HCT116 (cell line): ENCODE measurements at regions not wholly inside any gene's neighbourhood (a gene's known extent, or its start where the extent isn't known, plus 50 kb on each side); places are given as distances from the start of the nearest gene placed in this dataset.

ENCODE experiments used
- ATAC-seq: fragments of 200-7000 bp; cut with Tn5 transposase; 2 replicates; pipeline ENCODE4 v1.9.1; 2020; ENCODE audit warnings: mild to moderate bottlenecking, moderate library complexity
- BruUV-seq: library from RNA; stranded (reverse); fragments of 400-500 nt; replicated peaks from 2 replicates; lab custom pipeline; 2021; lab: Mats Ljungman, UMichigan
- CTCF ChIA-PET: fragments of 300-600 bp; sonication (Branson Sonifier 250); formaldehyde crosslinking; loops from one replicate; lab custom pipeline; 2021; ENCODE audit warnings: antibody characterized with exemption; lab: Charles Lee
- POLR2A ChIA-PET: fragments of 300-600, 350-600 bp; sonication (Branson Sonifier 250); formaldehyde crosslinking; loops from one replicate; lab custom pipeline; 2021; ENCODE audit warnings: antibody characterized with exemption; lab: Charles Lee
- RAD21 ChIA-PET, 2 experiments: fragments of 300-600 bp; sonication (Branson Sonifier 250); formaldehyde crosslinking; loops; one replicate each; lab custom pipeline; 2023; ENCODE audit warnings: low total read pairs in 2 of 2; ENCODE audit not compliant: uncharacterized antibody in 2 of 2, unreplicated experiment in 2 of 2, low non-redundant PET in 1 of 2; lab: Charles Lee
- DNase-seq: peaks from one replicate; pipeline ENCODE4 v3.0.0-alpha.2; 2010; ENCODE audit warnings: low read depth, low spot score
- H2AFZ ChIP-seq: fragments of 200-600 bp; shearing (Covaris generic), sonication (generic); 2 replicates; pipeline ENCODE4 v1.6.1; 2017; ENCODE audit warnings: low read depth, mixed run types, mixed read lengths, antibody characterized with exemption, low read length; ENCODE audit not compliant: poor library complexity, severe bottlenecking
- H3K27ac ChIP-seq: 2 replicates; pipeline ENCODE4 v1.5.1; 2012; ENCODE audit warnings: low read depth, low read length
- H3K27me3 ChIP-seq: fragments of 200-600 bp; sonication (generic); 2 replicates; pipeline ENCODE4 v1.6.1; 2016; ENCODE audit warnings: mixed run types, low read length, mixed read lengths; ENCODE audit not compliant: insufficient read depth
- H3K36me3 ChIP-seq, 2 experiments: fragments of 200-500 bp in 1 of 2; fragments of 200-600 bp in 1 of 2; sonication (Bioruptor generic) in 1 of 2; sonication (generic) in 1 of 2; 2 replicates each; pipeline versions ENCODE4 v1.5.1 to v1.6.1; 2014 to 2016; ENCODE audit warnings: low read length in 2 of 2, inconsistent platforms in 1 of 2, mixed read lengths in 1 of 2, mixed run types in 1 of 2; ENCODE audit not compliant: insufficient read depth in 2 of 2, control insufficient read depth in 1 of 2
- H3K4me1 ChIP-seq, 2 experiments: fragments of 200-600 bp in 1 of 2; sonication (generic) in 1 of 2; 2 replicates each; pipeline versions ENCODE4 v1.5.1 to v1.6.1; 2012 to 2017; ENCODE audit warnings: low read length in 2 of 2, inconsistent platforms in 1 of 2, mild to moderate bottlenecking in 1 of 2, mixed read lengths in 1 of 2, mixed run types in 1 of 2, moderate library complexity in 1 of 2; ENCODE audit not compliant: insufficient read depth in 2 of 2, control insufficient read depth in 1 of 2
- H3K4me2 ChIP-seq: fragments of 200-600 bp; sonication (generic); 2 replicates; pipeline ENCODE4 v1.6.1; 2017; ENCODE audit warnings: mixed run types, low read length, mixed read lengths
- H3K4me3 ChIP-seq, 2 experiments: fragments of 200-600 bp in 1 of 2; sonication (generic) in 1 of 2; replicated peaks in 1 of 2; 2 replicates each; pipeline ENCODE4 v1.5.1; 2011 to 2016; ENCODE audit warnings: low read length in 2 of 2, control low read depth in 1 of 2, low read depth in 1 of 2, mild to moderate bottlenecking in 1 of 2, mixed read lengths in 1 of 2, mixed run types in 1 of 2
- H3K79me2 ChIP-seq: fragments of 200-600 bp; sonication (generic); 2 replicates; pipeline ENCODE4 v1.6.1; 2017; ENCODE audit warnings: mild to moderate bottlenecking, mixed run types, low read length, moderate library complexity, mixed read lengths; ENCODE audit not compliant: insufficient read depth
- H3K9ac ChIP-seq: fragments of 200-600 bp; sonication (generic); 2 replicates; pipeline ENCODE4 v1.6.1; 2016; ENCODE audit warnings: low read length, mixed read lengths
- H3K9me2 ChIP-seq: fragments of 200-600 bp; sonication (generic), shearing (Covaris generic); 2 replicates; pipeline ENCODE4 v1.6.1; 2017; ENCODE audit warnings: mixed run types, mild to moderate bottlenecking, moderate library complexity; ENCODE audit not compliant: insufficient read depth
- H3K9me3 ChIP-seq, 2 experiments: fragments of 200-500 bp in 1 of 2; fragments of 200-600 bp in 1 of 2; sonication (Bioruptor generic) in 1 of 2; sonication (generic) in 1 of 2; 2 replicates each; pipeline ENCODE4 v1.6.1; 2014 to 2017; ENCODE audit warnings: low read length in 2 of 2, mixed read lengths in 2 of 2, inconsistent platforms in 1 of 2, low read depth in 1 of 2, mild to moderate bottlenecking in 1 of 2, mixed run types in 1 of 2, moderate library complexity in 1 of 2; ENCODE audit not compliant: control insufficient read depth in 1 of 2, insufficient read depth in 1 of 2
- H4K20me1 ChIP-seq: fragments of 200-600 bp; sonication (generic), shearing (Covaris generic); 2 replicates; pipeline ENCODE4 v1.6.1; 2017; ENCODE audit warnings: mixed run types, mild to moderate bottlenecking, moderate library complexity; ENCODE audit not compliant: insufficient read depth
- CBX3 ChIP-seq: IDR thresholded peaks from 2 replicates; pipeline ENCODE4 v1.6.1; 2012; ENCODE audit warnings: low read depth
- CEBPB ChIP-seq: IDR thresholded peaks from 2 replicates; pipeline ENCODE4 v1.6.1; 2012; ENCODE audit warnings: low read depth
- ELF1 ChIP-seq: IDR thresholded peaks from 2 replicates; pipeline ENCODE4 v1.6.1; 2012; ENCODE audit warnings: low read depth, borderline replicate concordance
- EZH2phosphoT487 ChIP-seq: fragments of 200-600 bp; IDR thresholded peaks from 2 replicates; pipeline ENCODE4 v1.6.1; 2018; ENCODE audit warnings: antibody characterized with exemption, borderline replicate concordance
- FOSL1 ChIP-seq: IDR thresholded peaks from 2 replicates; pipeline ENCODE4 v1.6.1; 2012; ENCODE audit warnings: low read depth
- JUND ChIP-seq: IDR thresholded peaks from 2 replicates; pipeline ENCODE4 v1.6.1; 2012
- POLR2A ChIP-seq: IDR thresholded peaks from 2 replicates; pipeline ENCODE4 v1.7.0; 2011; ENCODE audit warnings: borderline replicate concordance; ENCODE audit not compliant: insufficient read depth, insufficient read length; ENCODE audit errors: extremely low read depth
- POLR2AphosphoS5 ChIP-seq: IDR thresholded peaks from 2 replicates; pipeline ENCODE4 v1.6.1; 2011; ENCODE audit warnings: mild to moderate bottlenecking, low read depth, low read length, moderate library complexity
- RAD21 ChIP-seq: IDR thresholded peaks from 2 replicates; pipeline ENCODE4 v1.6.1; 2012; ENCODE audit warnings: low read depth, mild to moderate bottlenecking
- SIN3A ChIP-seq: IDR thresholded peaks from 2 replicates; pipeline ENCODE4 v1.6.1; 2012; ENCODE audit warnings: low read depth
- TCF7L2 ChIP-seq: IDR thresholded peaks from 2 replicates; pipeline ENCODE4 v1.7.0; 2011; ENCODE audit warnings: borderline replicate concordance, inconsistent platforms; ENCODE audit not compliant: insufficient read depth, insufficient read length; ENCODE audit errors: extremely low read depth
- YY1 ChIP-seq: IDR thresholded peaks from 2 replicates; pipeline ENCODE4 v1.6.1; 2011; ENCODE audit warnings: low read length, low read depth, moderate library complexity, mild to moderate bottlenecking; ENCODE audit not compliant: insufficient replicate concordance; ENCODE audit errors: extremely low read depth
- ZFX ChIP-seq: fragments of 450-650 bp; IDR thresholded peaks from 2 replicates; pipeline ENCODE4 v1.6.1; 2017
- ZNF274 ChIP-seq: fragments of 200-500 bp; sonication (Bioruptor generic); IDR thresholded peaks from 2 replicates; pipeline ENCODE4 v1.6.1; 2014; ENCODE audit warnings: mild to moderate bottlenecking, low read depth, low read length, inconsistent platforms
- intact Hi-C: fragments of 100-400 bp; cut with micrococcal nuclease; formaldehyde crosslinking; loops from 2 replicates; pipeline ENCODE4 v1.10.0; 2022
- TF ChIP-seq, protein P1 (sequence below): IDR thresholded peaks from 2 replicates; pipeline ENCODE4 v1.6.1; 2012
- TF ChIP-seq, protein P2 (sequence below), 3 experiments: fragments of 200-600 bp in 1 of 3; sonication (generic) in 1 of 3; IDR thresholded peaks in 2 of 3; conservative IDR thresholded peaks in 1 of 3; 2 replicates each; pipeline ENCODE4 v1.5.1; 2012 to 2017; ENCODE audit warnings: low read depth in 2 of 3, low read length in 2 of 3, antibody characterized with exemption in 1 of 3, borderline replicate concordance in 1 of 3, control low read depth in 1 of 3, mild to moderate bottlenecking in 1 of 3, mixed read lengths in 1 of 3, mixed run types in 1 of 3, moderate library complexity in 1 of 3; ENCODE audit not compliant: insufficient read depth in 1 of 3
- TF ChIP-seq, protein P3 (sequence below): IDR thresholded peaks from 2 replicates; pipeline ENCODE4 v1.6.1; 2012; ENCODE audit warnings: low read depth

DNA sequence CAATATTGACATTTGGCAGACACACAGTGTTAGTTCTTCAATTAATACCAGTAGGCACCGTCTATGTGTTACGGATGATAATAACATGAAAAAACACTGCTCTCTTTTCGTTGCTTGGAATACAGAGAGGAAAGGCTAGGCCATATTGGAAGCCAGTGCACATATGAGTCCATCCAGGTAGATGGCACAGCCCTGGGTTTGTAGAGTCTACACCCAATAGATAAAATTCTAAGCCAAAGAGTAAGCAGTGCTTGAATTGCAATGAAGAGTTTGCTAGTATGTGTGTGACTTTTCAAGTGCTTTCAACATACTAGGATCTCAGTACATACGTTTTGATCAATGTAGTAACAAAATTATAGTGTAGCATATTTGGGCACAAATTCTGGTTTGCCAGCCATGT is 243.3 kb upstream of the AVPR1A start:
- H3K36me3 ChIP-seq, result no peaks in the 10 kb centered on the region
- no peaks in the 10 kb centered on the region for H4K20me1 ChIP-seq
- H3K27me3 ChIP-seq, result no peaks in the 10 kb centered on the region
- H3K9ac ChIP-seq, result no peak overlapping the region
- H3K9me2 ChIP-seq, result no peaks in the 10 kb centered on the region
- no peak overlapping the region for H3K4me3 ChIP-seq
- ATAC-seq (no peak), DNase-seq (no peak)
- no peaks in the 10 kb centered on the region for H3K4me1 ChIP-seq
- no peak overlapping the region for H2AFZ ChIP-seq
- no peak overlapping the region for H3K27ac ChIP-seq
- ChIA-PET CTCF (no interaction called here), POLR2A (no interaction called here), RAD21 (no interaction called here)
- H3K4me2 ChIP-seq, result no peak overlapping the region
- no TSS peak for BruUV-seq
- no peaks in the 10 kb centered on the region for H3K9me3 ChIP-seq
- TF ChIP-seq, protein P1, sequence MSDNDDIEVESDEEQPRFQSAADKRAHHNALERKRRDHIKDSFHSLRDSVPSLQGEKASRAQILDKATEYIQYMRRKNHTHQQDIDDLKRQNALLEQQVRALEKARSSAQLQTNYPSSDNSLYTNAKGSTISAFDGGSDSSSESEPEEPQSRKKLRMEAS, result no peak
- TF ChIP-seq ZFX (no peak), CBX3 (no peak)
- no peaks in the 10 kb centered on the region for H3K79me2 ChIP-seq
- intact Hi-C loops, result no loop called here

DNA sequence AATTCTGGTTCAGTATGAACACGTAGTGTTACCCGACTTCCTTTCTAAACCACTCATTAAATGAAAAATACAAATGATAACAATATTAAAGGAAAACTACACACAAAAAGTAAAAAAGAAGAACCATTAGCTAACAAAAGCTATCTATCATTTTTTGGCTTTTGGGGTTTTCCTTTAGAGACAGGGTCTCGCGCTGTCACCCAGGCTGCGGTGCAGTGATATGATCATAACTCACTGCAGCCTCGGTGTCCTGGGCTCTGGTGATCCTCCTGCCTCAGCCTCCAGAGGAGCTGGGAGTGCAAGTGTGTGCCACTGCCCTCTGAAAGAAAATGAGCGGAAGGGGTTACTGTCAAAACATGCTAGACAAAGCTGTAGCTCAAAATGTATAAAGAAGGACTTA is 238.2 kb upstream of the AVPR1A start:
- DNase-seq (no peak), ATAC-seq (no peak)
- Histone ChIP-seq H3K79me2 (no peaks in the 10 kb centered on the region), H3K27ac (no peak overlapping the region), H3K9me2 (no peaks in the 10 kb centered on the region), H3K4me1 (no peaks in the 10 kb centered on the region), H4K20me1 (no peaks in the 10 kb centered on the region), H3K9me3 (no peaks in the 10 kb centered on the region), H2AFZ (no peak overlapping the region), H3K9ac (no peak overlapping the region), H3K4me3 (no peak overlapping the region), H3K36me3 (no peaks in the 10 kb centered on the region), H3K27me3 (no peaks in the 10 kb centered on the region), H3K4me2 (no peak overlapping the region)
- RAD21 ChIA-PET, result no interaction called here
- no TSS peak for BruUV-seq
- POLR2A ChIA-PET, result no interaction called here
- CTCF ChIA-PET, result no interaction called here
- intact Hi-C loops, result no loop called here
- no peak for TF ChIP-seq YY1
- TF ChIP-seq, protein P2, sequence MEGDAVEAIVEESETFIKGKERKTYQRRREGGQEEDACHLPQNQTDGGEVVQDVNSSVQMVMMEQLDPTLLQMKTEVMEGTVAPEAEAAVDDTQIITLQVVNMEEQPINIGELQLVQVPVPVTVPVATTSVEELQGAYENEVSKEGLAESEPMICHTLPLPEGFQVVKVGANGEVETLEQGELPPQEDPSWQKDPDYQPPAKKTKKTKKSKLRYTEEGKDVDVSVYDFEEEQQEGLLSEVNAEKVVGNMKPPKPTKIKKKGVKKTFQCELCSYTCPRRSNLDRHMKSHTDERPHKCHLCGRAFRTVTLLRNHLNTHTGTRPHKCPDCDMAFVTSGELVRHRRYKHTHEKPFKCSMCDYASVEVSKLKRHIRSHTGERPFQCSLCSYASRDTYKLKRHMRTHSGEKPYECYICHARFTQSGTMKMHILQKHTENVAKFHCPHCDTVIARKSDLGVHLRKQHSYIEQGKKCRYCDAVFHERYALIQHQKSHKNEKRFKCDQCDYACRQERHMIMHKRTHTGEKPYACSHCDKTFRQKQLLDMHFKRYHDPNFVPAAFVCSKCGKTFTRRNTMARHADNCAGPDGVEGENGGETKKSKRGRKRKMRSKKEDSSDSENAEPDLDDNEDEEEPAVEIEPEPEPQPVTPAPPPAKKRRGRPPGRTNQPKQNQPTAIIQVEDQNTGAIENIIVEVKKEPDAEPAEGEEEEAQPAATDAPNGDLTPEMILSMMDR (IDR thresholded peaks at IDR 0.05 in 2 of 3, conservative IDR thresholded peaks at IDR 0.05 in 1 of 3; ENCODE audit: borderline replicate concordance in 1 of 3, insufficient read depth in 1 of 3, low read depth in 2 of 3, low read length in 2 of 3), result no peak
- no peak for TF ChIP-seq FOSL1
- no peak for TF ChIP-seq SIN3A
- TF ChIP-seq POLR2AphosphoS5, result no peak
- no peak for TF ChIP-seq EZH2phosphoT487
- no peak for TF ChIP-seq TCF7L2
- no peak for TF ChIP-seq RAD21
- no peak for TF ChIP-seq POLR2A
- TF ChIP-seq, protein P3, sequence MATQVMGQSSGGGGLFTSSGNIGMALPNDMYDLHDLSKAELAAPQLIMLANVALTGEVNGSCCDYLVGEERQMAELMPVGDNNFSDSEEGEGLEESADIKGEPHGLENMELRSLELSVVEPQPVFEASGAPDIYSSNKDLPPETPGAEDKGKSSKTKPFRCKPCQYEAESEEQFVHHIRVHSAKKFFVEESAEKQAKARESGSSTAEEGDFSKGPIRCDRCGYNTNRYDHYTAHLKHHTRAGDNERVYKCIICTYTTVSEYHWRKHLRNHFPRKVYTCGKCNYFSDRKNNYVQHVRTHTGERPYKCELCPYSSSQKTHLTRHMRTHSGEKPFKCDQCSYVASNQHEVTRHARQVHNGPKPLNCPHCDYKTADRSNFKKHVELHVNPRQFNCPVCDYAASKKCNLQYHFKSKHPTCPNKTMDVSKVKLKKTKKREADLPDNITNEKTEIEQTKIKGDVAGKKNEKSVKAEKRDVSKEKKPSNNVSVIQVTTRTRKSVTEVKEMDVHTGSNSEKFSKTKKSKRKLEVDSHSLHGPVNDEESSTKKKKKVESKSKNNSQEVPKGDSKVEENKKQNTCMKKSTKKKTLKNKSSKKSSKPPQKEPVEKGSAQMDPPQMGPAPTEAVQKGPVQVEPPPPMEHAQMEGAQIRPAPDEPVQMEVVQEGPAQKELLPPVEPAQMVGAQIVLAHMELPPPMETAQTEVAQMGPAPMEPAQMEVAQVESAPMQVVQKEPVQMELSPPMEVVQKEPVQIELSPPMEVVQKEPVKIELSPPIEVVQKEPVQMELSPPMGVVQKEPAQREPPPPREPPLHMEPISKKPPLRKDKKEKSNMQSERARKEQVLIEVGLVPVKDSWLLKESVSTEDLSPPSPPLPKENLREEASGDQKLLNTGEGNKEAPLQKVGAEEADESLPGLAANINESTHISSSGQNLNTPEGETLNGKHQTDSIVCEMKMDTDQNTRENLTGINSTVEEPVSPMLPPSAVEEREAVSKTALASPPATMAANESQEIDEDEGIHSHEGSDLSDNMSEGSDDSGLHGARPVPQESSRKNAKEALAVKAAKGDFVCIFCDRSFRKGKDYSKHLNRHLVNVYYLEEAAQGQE, result no peak
- no peak for TF ChIP-seq CBX3
- no peak for TF ChIP-seq ELF1
- no peak for TF ChIP-seq CEBPB
- no peak for TF ChIP-seq JUND
- no peak for TF ChIP-seq ZNF274
